SH-SY5Y (cell line): ENCODE measurements at regions not wholly inside any gene's neighbourhood (a gene's known extent, or its start where the extent isn't known, plus 50 kb on each side); places are given as distances from the start of the nearest gene placed in this dataset.

Experiments used
- GATA2 ChIP-seq: IDR thresholded peaks from 2 replicates; pipeline ENCODE4 v1.6.1; 2011; ENCODE audit warnings: mild to moderate bottlenecking, low read depth, low read length
- GATA3 ChIP-seq: IDR thresholded peaks from 2 replicates; pipeline ENCODE4 v1.6.1; 2011; ENCODE audit warnings: low read depth, mild to moderate bottlenecking, low read length, moderate library complexity

DNA sequence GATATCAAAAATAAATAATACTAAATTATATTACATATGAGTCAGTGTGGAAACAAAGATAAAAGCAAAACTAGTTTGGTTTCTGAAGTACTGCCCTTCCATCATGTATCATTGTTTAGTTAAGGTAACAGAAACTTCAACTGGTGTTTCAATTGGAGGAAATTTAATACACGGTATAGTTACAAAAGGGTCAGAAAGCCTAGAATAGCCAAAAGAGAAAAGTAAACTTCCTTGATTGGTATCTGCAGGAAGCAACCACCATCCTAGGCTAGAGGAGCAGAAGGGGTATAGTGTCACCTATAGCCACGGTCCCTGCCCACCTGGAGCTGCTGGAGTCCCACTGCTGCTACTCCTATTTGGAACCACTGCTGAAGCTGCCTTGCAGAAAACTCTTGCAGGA lies 185.6 kb downstream of the SLC7A11 start:
- TF ChIP-seq GATA3 (no peak), GATA2 (no peak)
